ENCODE measurements at regions not wholly inside any gene's neighbourhood (a gene's known extent, or its start where the extent isn't known, plus 50 kb on each side); places are given as distances from the start of the nearest gene placed in this dataset.

DNA sequence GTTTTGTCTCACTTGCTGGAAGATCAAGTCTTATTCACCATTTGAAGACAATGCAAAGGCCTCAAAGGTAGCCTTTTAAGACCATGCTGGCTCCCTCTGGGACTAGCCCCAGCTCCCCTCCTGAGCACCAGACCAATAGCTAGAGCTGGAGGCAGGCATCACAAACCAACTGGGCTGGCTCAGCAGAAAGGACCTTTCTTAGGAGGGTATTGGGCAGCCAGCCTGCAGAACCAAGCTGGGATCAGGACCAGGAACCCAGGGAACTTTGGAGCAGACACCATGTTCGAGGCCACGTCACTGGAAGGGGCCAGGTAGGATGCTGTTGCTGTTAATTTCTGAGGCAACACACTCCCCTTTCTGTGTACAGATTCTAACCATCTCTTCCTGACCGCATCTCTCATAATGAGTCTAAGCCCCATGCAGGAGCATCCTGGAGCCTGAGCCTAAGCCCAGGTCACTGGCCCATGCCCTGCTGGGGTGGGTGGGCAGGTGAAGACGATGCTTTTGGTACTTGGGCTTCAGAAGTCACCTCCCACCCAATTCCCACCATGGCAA is 81.4 kb upstream of the KLF13 start (continued):
- no peak for TF ChIP-seq INSM2 (tag by site-specific recombination; IDR thresholded peaks at IDR 0.05)
- TF ChIP-seq HOXC10 (CRISPR knock-in tag; IDR thresholded peaks at IDR 0.05) = no peak
- no peak for TF ChIP-seq ZBTB6 (tag by site-specific recombination; IDR thresholded peaks at IDR 0.05)

DNA sequence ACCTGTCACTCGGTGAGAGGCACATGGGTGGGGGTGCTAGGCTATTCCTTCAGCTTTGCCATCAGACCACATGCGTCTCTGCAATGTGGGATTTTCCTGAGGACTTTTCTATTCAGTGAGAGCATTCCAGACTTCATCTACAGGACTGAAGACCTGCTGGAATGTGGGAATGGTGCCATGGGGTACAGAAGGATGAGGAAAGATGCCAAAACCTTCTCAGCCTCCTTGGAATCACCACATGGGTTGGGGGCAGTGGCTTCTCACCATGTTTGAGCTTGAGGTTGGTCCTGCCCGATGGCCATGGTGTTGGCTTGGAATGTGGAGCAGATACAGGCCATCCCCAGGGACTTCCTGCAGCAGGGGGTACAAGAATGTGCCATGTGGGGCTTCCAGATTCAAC is 80.9 kb upstream of the KLF13 start:
- Histone ChIP-seq H3K27ac (ENCODE audit: extremely low read depth, low read depth, low read length) (no peak overlapping the region), H3K9me3 (ENCODE audit: control insufficient read depth, insufficient read depth, low read depth, low read length) (no peaks in the 10 kb centered on the region), H3K4me3 (ENCODE audit: low read depth, low read length) (no peak overlapping the region), H3K4me1 (ENCODE audit: control insufficient read depth, insufficient read depth, low read length) (no peaks in the 10 kb centered on the region), H3K36me3 (ENCODE audit: control insufficient read depth in 2 of 2, insufficient read depth in 1 of 2, low read length in 2 of 2) (no peaks in the 10 kb centered on the region)
- CTCF ChIA-PET = no interaction called here
- no peak for TF ChIP-seq ZNF10 (tag by site-specific recombination; IDR thresholded peaks at IDR 0.05)
- no peak for TF ChIP-seq BCL6B (tag by site-specific recombination; IDR thresholded peaks at IDR 0.05)
- TF ChIP-seq, protein P1, sequence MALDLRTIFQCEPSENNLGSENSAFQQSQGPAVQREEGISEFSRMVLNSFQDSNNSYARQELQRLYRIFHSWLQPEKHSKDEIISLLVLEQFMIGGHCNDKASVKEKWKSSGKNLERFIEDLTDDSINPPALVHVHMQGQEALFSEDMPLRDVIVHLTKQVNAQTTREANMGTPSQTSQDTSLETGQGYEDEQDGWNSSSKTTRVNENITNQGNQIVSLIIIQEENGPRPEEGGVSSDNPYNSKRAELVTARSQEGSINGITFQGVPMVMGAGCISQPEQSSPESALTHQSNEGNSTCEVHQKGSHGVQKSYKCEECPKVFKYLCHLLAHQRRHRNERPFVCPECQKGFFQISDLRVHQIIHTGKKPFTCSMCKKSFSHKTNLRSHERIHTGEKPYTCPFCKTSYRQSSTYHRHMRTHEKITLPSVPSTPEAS (tag by site-specific recombination; IDR thresholded peaks at IDR 0.05) = no peak
- TF ChIP-seq ZSCAN16 (tag by site-specific recombination; IDR thresholded peaks at IDR 0.05) = no peak
- no peak for TF ChIP-seq ZFHX2 (tag by site-specific recombination; conservative IDR thresholded peaks at IDR 0.05)
- TF ChIP-seq ZIC2 (tag by site-specific recombination; IDR thresholded peaks at IDR 0.05) = no peak
- TF ChIP-seq, protein P2, sequence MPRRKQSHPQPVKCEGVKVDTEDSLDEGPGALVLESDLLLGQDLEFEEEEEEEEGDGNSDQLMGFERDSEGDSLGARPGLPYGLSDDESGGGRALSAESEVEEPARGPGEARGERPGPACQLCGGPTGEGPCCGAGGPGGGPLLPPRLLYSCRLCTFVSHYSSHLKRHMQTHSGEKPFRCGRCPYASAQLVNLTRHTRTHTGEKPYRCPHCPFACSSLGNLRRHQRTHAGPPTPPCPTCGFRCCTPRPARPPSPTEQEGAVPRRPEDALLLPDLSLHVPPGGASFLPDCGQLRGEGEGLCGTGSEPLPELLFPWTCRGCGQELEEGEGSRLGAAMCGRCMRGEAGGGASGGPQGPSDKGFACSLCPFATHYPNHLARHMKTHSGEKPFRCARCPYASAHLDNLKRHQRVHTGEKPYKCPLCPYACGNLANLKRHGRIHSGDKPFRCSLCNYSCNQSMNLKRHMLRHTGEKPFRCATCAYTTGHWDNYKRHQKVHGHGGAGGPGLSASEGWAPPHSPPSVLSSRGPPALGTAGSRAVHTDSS (tag by site-specific recombination; IDR thresholded peaks at IDR 0.05) = no peak
- no peak for TF ChIP-seq ZNF248 (tag by site-specific recombination; IDR thresholded peaks at IDR 0.05)
- POLR2A ChIA-PET = no interaction called here

GRCh38 chr15:31247404-31247803 is 79.2 kb upstream of the KLF13 start:
- CTCF ChIA-PET = no interaction called here
- Histone ChIP-seq H3K36me3 (ENCODE audit: control insufficient read depth in 2 of 2, insufficient read depth in 1 of 2, low read length in 2 of 2) (no peaks in the 10 kb centered on the region), H3K4me3 (ENCODE audit: low read depth, low read length) (no peak overlapping the region), H3K4me1 (ENCODE audit: control insufficient read depth, insufficient read depth, low read length) (no peaks in the 10 kb centered on the region), H3K9me3 (ENCODE audit: control insufficient read depth, insufficient read depth, low read depth, low read length) (no peaks in the 10 kb centered on the region), H3K27ac (ENCODE audit: extremely low read depth, low read depth, low read length) (no peak overlapping the region)
- POLR2A ChIA-PET = no interaction called here
- TF ChIP-seq ZNF707 (tag by site-specific recombination; IDR thresholded peaks at IDR 0.05) (no peak), ZBTB11 (tag by site-specific recombination; conservative IDR thresholded peaks at IDR 0.05; ENCODE audit: low read depth) (no peak), ZNF473 (tag by site-specific recombination; IDR thresholded peaks at IDR 0.05) (no peak), ZNF423 (tag by site-specific recombination; IDR thresholded peaks at IDR 0.05) (no peak), ZNF664 (tag by site-specific recombination; IDR thresholded peaks at IDR 0.05) (no peak)
- TF ChIP-seq, protein P3, sequence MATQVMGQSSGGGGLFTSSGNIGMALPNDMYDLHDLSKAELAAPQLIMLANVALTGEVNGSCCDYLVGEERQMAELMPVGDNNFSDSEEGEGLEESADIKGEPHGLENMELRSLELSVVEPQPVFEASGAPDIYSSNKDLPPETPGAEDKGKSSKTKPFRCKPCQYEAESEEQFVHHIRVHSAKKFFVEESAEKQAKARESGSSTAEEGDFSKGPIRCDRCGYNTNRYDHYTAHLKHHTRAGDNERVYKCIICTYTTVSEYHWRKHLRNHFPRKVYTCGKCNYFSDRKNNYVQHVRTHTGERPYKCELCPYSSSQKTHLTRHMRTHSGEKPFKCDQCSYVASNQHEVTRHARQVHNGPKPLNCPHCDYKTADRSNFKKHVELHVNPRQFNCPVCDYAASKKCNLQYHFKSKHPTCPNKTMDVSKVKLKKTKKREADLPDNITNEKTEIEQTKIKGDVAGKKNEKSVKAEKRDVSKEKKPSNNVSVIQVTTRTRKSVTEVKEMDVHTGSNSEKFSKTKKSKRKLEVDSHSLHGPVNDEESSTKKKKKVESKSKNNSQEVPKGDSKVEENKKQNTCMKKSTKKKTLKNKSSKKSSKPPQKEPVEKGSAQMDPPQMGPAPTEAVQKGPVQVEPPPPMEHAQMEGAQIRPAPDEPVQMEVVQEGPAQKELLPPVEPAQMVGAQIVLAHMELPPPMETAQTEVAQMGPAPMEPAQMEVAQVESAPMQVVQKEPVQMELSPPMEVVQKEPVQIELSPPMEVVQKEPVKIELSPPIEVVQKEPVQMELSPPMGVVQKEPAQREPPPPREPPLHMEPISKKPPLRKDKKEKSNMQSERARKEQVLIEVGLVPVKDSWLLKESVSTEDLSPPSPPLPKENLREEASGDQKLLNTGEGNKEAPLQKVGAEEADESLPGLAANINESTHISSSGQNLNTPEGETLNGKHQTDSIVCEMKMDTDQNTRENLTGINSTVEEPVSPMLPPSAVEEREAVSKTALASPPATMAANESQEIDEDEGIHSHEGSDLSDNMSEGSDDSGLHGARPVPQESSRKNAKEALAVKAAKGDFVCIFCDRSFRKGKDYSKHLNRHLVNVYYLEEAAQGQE (tag by site-specific recombination; IDR thresholded peaks at IDR 0.05) = no peak
